ENCODE measurements at regions not wholly inside any gene's neighbourhood (a gene's known extent, or its start where the extent isn't known, plus 50 kb on each side); places are given as distances from the start of the nearest gene placed in this dataset.

GRCh38 chr11:116073854-116074837 is 569.9 kb upstream of the CADM1 start:
- DNase-seq (ENCODE audit: low read depth): no peak

- no peak for DNase-seq (ENCODE audit: low read depth)
These were observed 568.6 kb upstream of the CADM1 start for GRCh38 chr11:116072601-116073410.

- DNase-seq (ENCODE audit: low read depth): no peak
These were observed 567.9 kb upstream of the CADM1 start for GRCh38 chr11:116072133-116072532.

GRCh38 chr11:116071241-116071640 is 567.0 kb upstream of the CADM1 start:
- no peak for DNase-seq (ENCODE audit: low read depth)

GRCh38 chr11:116070520-116070919 is 566.3 kb upstream of the CADM1 start:
- no peak for DNase-seq (ENCODE audit: low read depth)

GRCh38 chr11:116066777-116067176 is 562.6 kb upstream of the CADM1 start:
- DNase-seq (ENCODE audit: low read depth): no peak

DNA sequence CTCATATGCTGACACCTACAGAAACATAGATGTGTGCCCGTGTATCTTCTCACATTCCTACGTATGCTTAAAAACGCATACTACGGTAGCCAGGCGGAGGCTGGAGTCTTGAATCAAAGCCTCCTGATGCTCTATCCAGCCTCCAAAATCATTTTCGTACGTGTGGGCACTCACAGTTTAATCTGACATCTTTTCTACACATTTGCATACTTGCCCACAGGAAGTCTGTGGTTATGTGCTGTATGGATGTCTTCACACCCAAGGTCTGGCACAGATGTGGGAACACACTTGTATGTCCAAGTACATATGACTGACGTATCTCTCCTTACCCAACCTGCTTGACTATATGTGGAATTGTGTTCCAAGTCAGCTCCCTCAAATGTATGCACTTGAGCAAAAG is 561.8 kb upstream of the CADM1 start:
- no peak for DNase-seq (ENCODE audit: low read depth)

- no peak for DNase-seq (ENCODE audit: low read depth)
These were observed 561.1 kb upstream of the CADM1 start for GRCh38 chr11:116065191-116065895.

GRCh38 chr11:116062490-116063171 is 558.4 kb upstream of the CADM1 start:
- DNase-seq (ENCODE audit: low read depth): no peak

GRCh38 chr11:116062129-116062489 is 557.9 kb upstream of the CADM1 start:
- DNase-seq (ENCODE audit: low read depth): no peak

DNA sequence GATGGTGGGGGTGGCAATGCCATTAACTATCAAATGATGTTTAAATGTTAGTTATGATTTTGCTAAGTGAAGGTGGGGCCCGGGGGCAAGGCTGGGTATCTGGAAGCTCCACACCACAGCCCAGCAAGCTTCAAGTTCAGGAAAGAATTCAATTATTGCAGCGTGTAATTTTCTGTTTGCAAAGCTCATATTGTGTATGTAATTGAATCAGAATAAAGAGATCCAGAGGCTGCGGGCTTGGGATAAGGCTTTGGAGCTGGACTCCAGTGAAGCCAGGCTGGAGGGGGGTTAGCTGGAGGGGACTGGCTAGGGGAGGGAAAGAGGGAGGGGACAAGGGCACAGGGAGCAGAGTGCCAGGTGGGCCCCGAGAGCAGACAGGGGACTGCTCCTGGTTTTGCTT is 557.1 kb upstream of the CADM1 start:
- DNase-seq (ENCODE audit: low read depth): no peak

GRCh38 chr11:116059919-116060318 is 555.7 kb upstream of the CADM1 start:
- DNase-seq (ENCODE audit: low read depth): no peak

- no peak for DNase-seq (ENCODE audit: low read depth)
These were observed 552.8 kb upstream of the CADM1 start for GRCh38 chr11:116057000-116057399.

DNA sequence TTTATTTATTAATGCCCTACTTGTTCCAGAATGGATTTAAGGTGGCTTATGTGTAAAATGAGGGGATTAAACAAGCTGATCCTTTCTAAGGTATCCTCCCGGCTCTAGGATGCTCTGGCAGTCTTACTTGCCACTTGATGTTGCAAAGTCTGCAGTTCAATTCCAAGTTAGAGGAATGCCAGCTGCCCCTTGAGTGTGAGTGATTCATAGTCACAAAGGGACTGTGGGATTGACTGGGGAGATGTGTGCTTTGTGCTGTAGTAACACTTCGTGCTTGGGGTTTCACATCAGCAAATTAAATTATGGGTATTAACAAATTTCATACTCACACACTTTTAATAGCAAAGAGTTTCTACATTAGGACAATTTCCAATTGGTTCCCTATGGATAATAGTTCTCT is 550.8 kb upstream of the CADM1 start:
- no peak for DNase-seq (ENCODE audit: low read depth)

DNA sequence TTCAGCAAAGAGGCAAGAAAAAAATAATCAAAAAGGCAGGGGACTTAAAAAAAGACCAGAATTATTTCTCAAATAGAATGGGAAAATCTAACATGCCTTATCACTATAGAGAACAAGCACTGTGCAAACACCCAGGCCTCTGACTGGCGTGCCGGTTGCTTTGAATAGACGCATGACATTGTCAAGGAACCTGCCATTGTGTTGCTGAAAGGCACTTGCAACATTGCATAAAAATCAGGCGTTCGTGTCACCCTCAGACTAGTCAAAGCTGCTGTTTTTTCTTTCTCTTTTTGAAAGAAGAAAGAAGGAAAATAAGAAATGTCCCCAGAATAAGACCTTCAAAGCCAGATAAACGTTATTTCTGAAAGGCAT is 549.3 kb upstream of the CADM1 start:
- no peak for DNase-seq (ENCODE audit: low read depth)

GRCh38 chr11:116052603-116053547 is 548.7 kb upstream of the CADM1 start:
- DNase-seq (ENCODE audit: low read depth): no peak

- DNase-seq (ENCODE audit: low read depth): no peak
These were observed 547.3 kb upstream of the CADM1 start for GRCh38 chr11:116051494-116051893.

DNA sequence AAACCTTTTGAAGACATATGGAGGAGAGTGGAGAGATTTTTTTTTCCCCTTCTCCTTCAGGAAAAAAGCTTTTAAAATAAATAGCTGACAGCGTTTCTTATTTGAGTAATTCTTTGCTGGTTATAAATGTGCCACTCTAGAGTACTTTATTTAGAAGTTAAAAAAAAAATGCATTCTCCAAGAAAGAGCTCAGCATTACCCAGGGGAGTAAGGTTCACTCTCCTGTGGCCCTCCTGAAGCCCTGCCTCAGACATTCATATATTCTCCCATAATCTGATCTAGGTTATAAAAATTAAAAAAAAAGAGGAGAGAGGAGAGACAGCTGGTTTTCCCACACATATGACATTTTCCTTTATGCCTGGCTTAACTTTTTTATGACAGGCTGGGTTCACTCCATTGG is 545.2 kb upstream of the CADM1 start:
- no peak for DNase-seq (ENCODE audit: low read depth)

- DNase-seq (ENCODE audit: low read depth): no peak
These were observed 541.9 kb upstream of the CADM1 start for GRCh38 chr11:116046127-116046526.

DNA sequence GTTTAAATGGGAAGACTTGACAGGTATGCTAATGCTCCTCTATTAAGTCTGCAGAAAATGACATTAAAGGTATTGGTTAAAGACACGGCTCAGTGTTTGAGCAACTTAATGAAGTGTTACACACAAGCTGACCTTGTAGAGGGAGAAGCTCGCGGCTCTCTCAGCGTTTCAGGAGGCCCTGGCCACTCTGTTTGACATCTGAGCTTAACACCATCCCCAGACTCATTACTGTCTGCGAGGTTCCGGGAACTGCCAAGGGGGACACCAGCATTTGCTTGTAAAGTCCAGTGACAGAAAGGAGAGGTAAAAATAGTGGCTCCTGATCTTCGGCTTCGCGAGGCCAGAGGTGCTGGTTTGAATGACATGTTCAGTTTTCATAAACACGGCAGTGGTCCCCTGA is 540.7 kb upstream of the CADM1 start:
- DNase-seq (ENCODE audit: low read depth): no peak

- no peak for DNase-seq (ENCODE audit: low read depth)
These were observed 540.3 kb upstream of the CADM1 start for GRCh38 chr11:116044520-116044919.
